T1000 (cell line): ENCODE measurements at regions not wholly inside any gene's neighbourhood (a gene's known extent, or its start where the extent isn't known, plus 50 kb on each side); places are given as distances from the start of the nearest gene placed in this dataset.

Experiments used
- DNase-seq: peaks from one replicate; lab custom pipeline; 2025; ENCODE audit warnings: mixed read lengths; lab: John Stamatoyannopoulos, UW

- DNase-seq, result no peak
These were observed 115.6 kb upstream of the HDAC4 start for GRCh38 chr2:239516286-239516953.

GRCh38 chr2:239514754-239515530 is 114.1 kb upstream of the HDAC4 start:
- DNase-seq, result no peak

GRCh38 chr2:239512054-239512453 is 111.2 kb upstream of the HDAC4 start:
- no peak for DNase-seq

GRCh38 chr2:239509373-239510143 is 108.7 kb upstream of the HDAC4 start:
- no peak for DNase-seq

- DNase-seq, result no peak
These were observed 107.4 kb upstream of the HDAC4 start for GRCh38 chr2:239508261-239508660.

- DNase-seq, result no peak
These were observed 106.9 kb upstream of the HDAC4 start for GRCh38 chr2:239507576-239508258.

GRCh38 chr2:239506961-239507360 is 106.1 kb upstream of the HDAC4 start:
- DNase-seq, result no peak

GRCh38 chr2:239506101-239506857 is 105.5 kb upstream of the HDAC4 start:
- DNase-seq, result no peak

GRCh38 chr2:239504643-239505235 is 103.9 kb upstream of the HDAC4 start:
- no peak for DNase-seq

- no peak for DNase-seq
These were observed 101.8 kb upstream of the HDAC4 start for GRCh38 chr2:239502430-239503186.

GRCh38 chr2:239500574-239501550 is 100.0 kb upstream of the HDAC4 start:
- no peak for DNase-seq

GRCh38 chr2:239499726-239500573 is 99.1 kb upstream of the HDAC4 start:
- no peak for DNase-seq

GRCh38 chr2:239498981-239499634 is 98.3 kb upstream of the HDAC4 start:
- no peak for DNase-seq

- no peak for DNase-seq
These were observed 97.8 kb upstream of the HDAC4 start for GRCh38 chr2:239498576-239498975.

GRCh38 chr2:239496700-239497099 is 95.9 kb upstream of the HDAC4 start:
- no peak for DNase-seq

- no peak for DNase-seq
These were observed 95.0 kb upstream of the HDAC4 start for GRCh38 chr2:239495791-239496233.

- no peak for DNase-seq
These were observed 94.4 kb upstream of the HDAC4 start for GRCh38 chr2:239495175-239495574.

GRCh38 chr2:239494578-239494977 is 93.8 kb upstream of the HDAC4 start:
- DNase-seq, result no peak
